ENCODE measurements at regions not wholly inside any gene's neighbourhood (a gene's known extent, or its start where the extent isn't known, plus 50 kb on each side); places are given as distances from the start of the nearest gene placed in this dataset.
"Not testable (repeated sequence)": the region's sequence is repeated elsewhere in the genome, so short reads cannot be mapped to it uniquely, and the experiment has no call there.

- DNase-seq = no peak
These were observed 1137.5 kb downstream of the NSUN3 start for GRCh38 chr3:95200384-95200783.

- no peak for DNase-seq
These were observed 1148.0 kb downstream of the NSUN3 start for GRCh38 chr3:95210878-95211277.

- no peak for DNase-seq
These were observed 1149.3 kb downstream of the NSUN3 start for GRCh38 chr3:95212117-95212516.

- DNase-seq = no peak
These were observed 1152.6 kb downstream of the NSUN3 start for GRCh38 chr3:95215437-95215957.

GRCh38 chr3:95217661-95218060 lies 1154.8 kb downstream of the NSUN3 start:
- DNase-seq = no peak

GRCh38 chr3:95218484-95218883 lies 1155.6 kb downstream of the NSUN3 start:
- DNase-seq = no peak

GRCh38 chr3:95226437-95226836 lies 1163.6 kb downstream of the NSUN3 start:
- no peak for DNase-seq

- no peak for DNase-seq
These were observed 1164.2 kb downstream of the NSUN3 start for GRCh38 chr3:95227092-95227491.

- DNase-seq = no peak
These were observed 1165.6 kb downstream of the NSUN3 start for GRCh38 chr3:95228416-95228815.

- DNase-seq = no peak
These were observed 1173.1 kb downstream of the NSUN3 start for GRCh38 chr3:95235916-95236315.

- no peak for DNase-seq
These were observed 1174.9 kb downstream of the NSUN3 start for GRCh38 chr3:95237783-95238182.

GRCh38 chr3:95240395-95240794 lies 1177.5 kb downstream of the NSUN3 start:
- DNase-seq = no peak

- not testable (repeated sequence) for DNase-seq
These were observed 1178.4 kb downstream of the NSUN3 start for GRCh38 chr3:95241256-95241655.

GRCh38 chr3:95246413-95246812 lies 1183.6 kb downstream of the NSUN3 start:
- no peak for DNase-seq

GRCh38 chr3:95254061-95254460 lies 1191.2 kb downstream of the NSUN3 start:
- DNase-seq = no peak

GRCh38 chr3:95254758-95255157 lies 1191.9 kb downstream of the NSUN3 start:
- DNase-seq = no peak

- DNase-seq = no peak
These were observed 1202.3 kb downstream of the NSUN3 start for GRCh38 chr3:95265129-95265528.

GRCh38 chr3:95271395-95271794 lies 1208.5 kb downstream of the NSUN3 start:
- no peak for DNase-seq

GRCh38 chr3:95272166-95272565 lies 1209.3 kb downstream of the NSUN3 start:
- no peak for DNase-seq

- no peak for DNase-seq
These were observed 1209.9 kb downstream of the NSUN3 start for GRCh38 chr3:95272781-95273180.

- DNase-seq = peak; percentile 44
These were observed 1214.8 kb downstream of the NSUN3 start for GRCh38 chr3:95277613-95278012.

- DNase-seq = no peak
These were observed 1218.0 kb downstream of the NSUN3 start for GRCh38 chr3:95280711-95281352.

- DNase-seq = no peak
These were observed 1226.4 kb downstream of the NSUN3 start for GRCh38 chr3:95289295-95289694.

- no peak for DNase-seq
These were observed 1234.7 kb downstream of the NSUN3 start for GRCh38 chr3:95297581-95297980.

GRCh38 chr3:95302044-95302443 lies 1239.2 kb downstream of the NSUN3 start:
- DNase-seq = no peak
